CD4-positive, alpha-beta T cell treated with Interferon alpha-2 for 1 hour (primary cell): ENCODE measurements at regions not wholly inside any gene's neighbourhood (a gene's known extent, or its start where the extent isn't known, plus 50 kb on each side); places are given as distances from the start of the nearest gene placed in this dataset.
"Not testable (repeated sequence)": the region's sequence is repeated elsewhere in the genome, so short reads cannot be mapped to it uniquely, and the experiment has no call there.

Experiments
- DNase-seq, 2 donors: peaks; one replicate each; pipeline ENCODE4 v3.0.0-alpha.2; 2020 to 2022

DNA sequence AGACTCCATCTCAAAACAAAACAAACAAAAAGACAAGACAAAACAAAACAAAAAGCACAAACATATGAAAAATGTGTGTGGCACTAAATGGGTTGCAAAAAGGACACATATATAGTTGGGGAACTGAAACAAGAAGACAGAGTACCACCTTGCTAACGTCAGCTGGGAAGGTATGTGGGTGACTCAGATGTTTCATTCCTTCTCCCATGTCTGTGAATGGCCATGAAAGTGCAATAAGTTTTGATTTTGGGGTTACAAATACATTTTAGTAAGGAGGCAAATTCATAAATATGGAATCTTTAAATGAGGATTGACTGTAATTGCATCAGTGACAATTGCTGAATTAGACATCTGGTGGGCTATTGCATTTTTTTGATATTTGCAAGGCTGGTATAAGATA lies 81.6 kb upstream of the KLF4 start:
- no peak for DNase-seq

DNA sequence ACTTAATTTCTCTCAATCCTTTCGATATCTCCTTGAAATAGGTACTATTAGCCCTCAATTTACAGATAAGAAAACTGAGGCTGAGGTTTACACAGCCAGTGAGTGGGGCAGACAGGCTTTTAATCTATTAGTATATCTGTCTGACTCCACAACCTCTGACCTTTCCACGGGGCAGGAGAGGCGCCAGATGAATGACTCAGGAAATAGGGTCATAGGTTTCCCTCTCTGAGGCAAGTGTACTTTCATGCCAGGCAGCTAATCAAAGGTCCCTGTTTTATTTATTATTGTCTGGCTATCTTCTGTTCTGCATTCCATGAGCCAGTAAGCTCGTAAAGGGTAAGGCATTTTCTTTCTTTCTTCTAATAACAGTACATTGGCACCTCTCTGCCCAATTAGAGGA lies 79.6 kb upstream of the KLF4 start:
- no peak for DNase-seq

DNA sequence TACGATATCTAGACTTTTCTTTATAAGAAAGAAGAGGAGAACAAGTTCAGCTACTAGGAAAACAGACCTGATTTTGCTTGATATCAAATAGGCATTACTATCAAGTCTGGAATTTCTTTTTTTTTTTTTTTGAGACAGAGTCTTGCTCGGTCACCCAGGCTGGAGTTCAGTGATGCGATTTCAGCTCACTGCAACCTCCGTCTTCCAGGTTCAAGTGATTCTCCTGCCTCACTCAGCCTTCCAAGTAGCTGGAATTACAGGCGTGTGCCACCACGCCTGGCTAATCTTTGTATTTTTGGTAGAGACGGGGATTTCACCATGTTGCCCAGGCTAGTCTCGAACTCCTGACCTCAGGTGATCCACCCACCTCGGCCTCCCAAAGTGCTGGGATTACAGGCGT lies 78.8 kb upstream of the KLF4 start:
- not testable (repeated sequence) for DNase-seq

DNA sequence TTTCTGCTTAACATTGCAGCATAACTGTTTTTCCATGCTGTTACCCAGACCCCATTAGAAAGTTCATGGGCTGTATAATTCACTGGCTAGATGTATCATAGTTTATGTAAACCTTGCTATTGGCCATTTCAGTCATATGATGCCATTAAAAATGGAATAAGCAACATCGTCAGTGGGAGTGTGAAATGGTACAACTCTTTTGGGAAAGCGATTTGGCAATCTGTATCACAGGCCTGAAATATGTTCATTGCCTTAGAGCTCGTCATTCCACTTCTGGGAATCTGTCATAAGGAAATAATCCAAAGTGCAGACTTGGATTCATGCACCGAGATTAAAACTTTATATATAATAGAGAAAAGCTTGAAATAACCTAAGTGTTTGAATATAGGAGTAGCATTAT lies 77.9 kb upstream of the KLF4 start:
- DNase-seq, result no peak

DNA sequence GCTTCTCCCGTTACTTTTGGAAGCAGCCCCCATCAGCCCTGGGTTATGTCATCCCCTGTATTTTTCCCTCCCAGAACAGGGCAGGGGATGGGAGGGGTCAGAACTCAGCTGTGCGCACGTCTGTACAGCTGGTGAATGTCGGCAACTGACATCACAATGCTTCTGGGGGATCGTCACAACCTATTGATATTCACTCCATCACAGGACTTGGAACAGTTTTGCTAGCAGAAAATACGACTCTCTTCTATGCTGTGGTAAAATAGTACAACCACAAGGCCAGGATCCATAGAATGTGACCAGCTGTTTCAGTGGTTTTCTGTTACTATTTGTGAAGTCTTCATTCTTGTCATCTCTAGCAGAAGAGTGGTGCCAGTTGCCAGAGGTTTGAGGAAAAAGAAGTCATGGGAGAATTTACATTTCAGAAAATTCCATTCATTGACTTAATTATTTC lies 77.1 kb upstream of the KLF4 start:
- DNase-seq, result no peak

DNA sequence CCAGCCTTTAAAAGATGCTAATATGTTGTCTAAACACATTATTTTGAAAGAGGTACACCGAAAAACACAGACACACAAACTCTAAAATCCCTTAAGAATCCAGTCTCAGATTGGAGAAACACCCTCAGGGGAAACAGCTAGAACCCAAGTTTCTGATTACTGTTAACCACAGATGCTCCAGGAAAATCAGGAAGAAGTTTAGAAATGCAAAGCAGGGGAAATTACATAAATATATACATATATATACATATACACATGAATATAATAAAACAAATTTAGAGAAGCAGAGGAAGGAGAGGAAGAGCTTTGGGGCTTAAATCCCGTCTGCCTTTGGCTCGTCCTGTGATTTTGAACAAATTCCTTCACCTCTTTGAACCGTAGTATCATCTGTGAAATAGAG lies 73.2 kb upstream of the KLF4 start:
- DNase-seq, result no peak

DNA sequence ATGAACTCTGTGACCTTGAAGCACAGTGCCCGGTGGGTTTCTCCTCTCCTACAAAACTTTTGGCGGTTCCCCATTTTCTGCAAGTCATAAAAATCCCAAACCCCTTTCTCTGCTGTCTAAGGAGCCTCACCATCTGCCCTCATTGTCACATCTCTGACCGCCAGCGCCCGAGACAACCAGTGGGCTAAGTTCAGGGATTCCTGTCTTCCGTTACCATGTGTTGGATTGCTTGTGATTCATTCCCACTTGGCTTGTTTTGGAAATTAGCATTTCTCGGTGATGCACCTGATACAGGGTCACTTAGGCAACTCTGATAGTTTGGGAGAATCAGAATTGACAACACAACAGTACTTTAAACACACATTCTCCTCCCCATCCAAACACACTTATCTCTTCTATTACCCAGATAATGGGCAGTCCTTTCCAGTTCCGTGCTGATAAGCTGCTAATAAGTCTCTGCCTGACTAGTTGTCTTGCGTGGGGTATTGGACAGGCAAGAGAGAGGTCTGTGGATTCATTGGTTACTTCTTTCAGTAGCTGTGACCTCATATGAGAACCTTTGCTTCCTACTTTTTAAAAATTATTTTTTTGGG lies 70.0 kb upstream of the KLF4 start:
- no peak for DNase-seq

DNA sequence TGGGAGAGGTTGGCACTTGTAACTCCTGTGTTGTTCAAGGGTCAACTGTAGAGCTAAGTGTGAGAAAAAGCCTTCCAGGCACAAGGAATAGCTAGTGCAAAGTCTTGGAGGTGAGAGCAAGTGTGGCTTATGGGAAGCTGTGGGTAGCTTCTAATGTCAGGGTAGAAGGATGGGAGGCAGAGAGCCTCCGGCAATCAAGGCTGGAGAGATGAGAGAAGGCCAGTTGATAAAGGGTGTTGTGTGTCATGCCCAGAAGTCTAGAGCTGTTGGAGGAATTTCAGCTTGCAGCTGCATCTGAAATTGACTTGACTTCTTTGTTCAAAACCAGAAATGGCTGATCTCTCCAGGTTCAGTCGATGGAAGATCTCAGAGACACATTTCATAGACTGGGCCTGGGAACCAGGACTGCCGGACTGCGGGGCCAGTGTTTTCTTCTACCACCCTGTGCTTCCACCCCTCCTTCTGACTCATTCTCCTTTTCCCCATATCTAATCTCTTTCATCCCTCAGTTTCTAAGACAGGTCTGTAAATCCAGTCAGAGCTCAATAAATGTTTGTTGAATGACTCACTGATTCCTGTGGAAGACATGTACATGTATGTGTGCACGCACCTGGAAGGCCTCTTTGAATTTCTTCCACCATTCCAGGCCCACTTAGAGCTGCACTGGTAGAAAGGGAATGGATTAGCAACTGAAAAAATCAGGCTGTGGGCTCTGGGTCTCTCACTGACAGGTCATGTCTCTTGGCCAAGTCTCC lies 67.8 kb upstream of the KLF4 start:
- no peak for DNase-seq

DNA sequence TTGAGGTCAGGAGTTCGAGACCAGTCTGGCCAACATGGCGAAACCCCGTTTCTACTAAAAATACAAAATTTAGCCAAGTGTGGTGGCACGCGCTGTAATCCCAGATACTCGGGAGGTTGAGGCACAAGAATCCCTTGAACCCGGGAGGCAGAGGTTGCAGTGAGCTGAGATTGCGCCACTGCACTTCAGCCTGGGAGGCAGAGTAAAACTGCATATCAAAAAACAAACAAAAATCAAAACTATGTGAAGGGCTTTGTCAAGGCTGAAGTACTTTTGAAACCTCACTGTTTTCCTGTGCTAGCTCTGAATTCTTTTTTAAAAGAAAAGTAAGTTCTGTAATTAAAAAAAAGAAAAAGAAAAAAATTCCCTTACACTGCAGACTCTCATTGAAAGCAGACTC lies 65.1 kb upstream of the KLF4 start:
- DNase-seq, result no peak

DNA sequence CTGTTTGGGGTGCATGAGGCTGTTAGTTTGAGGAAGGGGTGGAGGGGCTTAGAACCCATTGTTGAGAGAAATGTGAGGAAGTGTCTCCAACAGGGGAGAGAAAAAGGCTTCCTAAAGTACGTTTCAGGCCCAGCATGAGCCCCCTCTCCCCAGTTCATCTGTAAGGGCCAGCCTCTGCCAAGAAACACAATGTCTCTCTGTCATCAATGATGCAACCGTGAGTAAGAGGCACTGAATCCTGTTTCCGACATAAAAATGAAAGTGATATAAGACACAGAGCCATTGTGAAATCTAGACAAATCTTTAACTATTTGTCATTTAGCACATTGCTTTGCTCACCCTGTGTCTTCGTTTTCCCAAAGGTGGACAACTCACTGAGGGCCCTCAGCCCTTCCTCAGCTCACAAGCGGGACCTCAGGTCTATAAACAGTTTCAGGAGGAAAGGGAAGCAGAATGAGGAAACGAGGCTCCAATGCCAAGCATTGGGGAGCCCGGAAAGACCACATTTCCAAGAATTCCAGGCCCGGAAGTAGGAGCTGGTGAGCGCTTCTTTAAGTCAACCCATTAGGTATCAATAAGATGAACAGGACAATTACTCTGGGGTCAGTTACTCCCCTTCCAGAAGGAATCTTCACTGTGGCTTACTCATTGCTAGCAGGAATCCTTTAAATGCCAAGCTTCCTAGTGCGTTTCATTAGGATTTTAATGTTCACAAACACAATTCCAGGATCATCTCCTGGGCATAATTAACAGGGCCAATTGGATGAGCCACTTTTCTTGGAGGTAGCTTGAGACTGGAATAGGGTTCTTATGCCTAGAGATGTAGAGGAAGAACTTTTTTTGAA lies 59.0 kb upstream of the KLF4 start:
- DNase-seq, result peak; percentile 3 to 45

DNA sequence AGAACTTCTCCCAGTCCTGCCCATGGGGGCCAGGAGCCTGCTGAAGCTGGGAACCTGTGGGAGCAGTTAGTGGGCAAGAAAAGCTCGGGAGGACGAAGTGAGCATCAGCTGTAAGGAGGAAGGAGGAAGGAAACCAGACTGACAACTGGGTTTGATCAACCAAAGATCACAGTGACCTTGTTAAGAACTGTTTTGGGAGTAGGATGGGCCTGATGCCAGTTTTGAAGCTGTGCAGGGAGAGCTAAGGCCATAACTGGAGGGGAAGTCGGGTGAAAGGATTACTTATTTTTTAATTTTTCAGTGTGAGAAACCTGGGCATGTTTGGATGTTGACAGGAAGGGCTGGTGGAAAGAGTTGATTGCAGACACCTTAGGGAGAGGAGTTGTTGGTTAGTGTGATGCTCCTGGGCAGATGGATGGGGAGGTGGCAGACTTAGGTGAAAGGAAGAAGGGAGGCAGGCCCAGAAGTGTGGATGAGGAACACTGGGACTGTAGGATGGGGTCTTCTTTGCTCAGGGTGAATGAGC lies 58.3 kb upstream of the KLF4 start:
- no peak for DNase-seq

DNA sequence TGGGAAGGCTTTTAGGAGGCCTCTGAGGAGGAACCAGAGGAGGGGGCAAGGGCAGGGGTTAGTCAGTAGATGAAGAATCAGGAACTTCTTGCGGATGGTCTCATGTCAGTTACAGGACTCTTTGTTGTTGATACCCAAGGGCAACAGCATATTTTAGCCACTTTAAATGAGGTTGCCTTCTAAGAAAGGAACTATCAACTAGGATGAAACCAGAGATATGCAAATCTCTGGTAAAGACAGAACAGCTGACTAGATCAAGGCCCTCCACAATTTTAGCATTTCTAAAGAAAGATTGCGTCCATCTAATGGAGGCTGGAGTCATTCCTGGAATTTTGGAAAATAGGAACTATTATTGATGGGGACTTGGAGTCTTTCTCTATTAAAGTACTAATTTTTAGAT lies 57.7 kb upstream of the KLF4 start:
- DNase-seq, result no peak

DNA sequence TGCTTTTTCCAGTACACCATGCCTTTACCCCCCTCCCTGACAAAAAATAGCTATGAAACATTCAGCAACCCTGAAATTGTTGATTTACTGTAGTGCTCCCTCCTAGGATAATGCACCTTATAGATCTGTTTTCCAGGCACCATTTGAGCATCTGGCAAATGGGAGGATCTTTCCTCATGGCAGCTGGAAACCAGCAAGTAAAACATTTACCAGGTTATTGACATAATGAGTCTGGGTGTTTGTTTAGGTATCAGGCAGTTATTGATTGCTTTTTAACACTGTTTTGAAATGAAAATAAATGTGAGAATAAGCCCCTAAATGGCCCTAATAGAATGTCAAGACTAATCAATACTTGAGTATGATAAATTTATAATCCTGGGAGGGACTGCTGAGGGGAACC lies 57.3 kb upstream of the KLF4 start:
- no peak for DNase-seq

DNA sequence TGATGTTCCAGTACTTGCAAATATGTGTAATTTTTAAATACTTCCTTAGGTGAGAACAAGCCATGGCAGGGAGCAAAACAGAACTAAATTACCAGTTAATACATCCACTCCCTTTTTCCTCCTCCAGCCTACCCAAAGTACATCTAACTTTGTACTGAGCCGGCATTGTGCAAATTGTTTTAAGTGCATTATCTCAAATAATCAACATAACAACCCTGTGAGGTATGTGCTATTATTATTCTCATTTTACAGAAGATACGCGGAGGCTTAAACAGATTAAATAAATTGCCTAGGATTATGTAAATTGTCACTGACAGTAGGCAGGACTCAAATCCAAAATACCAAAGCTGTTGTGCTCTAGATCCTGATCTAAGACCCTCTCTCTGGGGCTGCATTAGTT lies 55.5 kb upstream of the KLF4 start:
- no peak for DNase-seq

DNA sequence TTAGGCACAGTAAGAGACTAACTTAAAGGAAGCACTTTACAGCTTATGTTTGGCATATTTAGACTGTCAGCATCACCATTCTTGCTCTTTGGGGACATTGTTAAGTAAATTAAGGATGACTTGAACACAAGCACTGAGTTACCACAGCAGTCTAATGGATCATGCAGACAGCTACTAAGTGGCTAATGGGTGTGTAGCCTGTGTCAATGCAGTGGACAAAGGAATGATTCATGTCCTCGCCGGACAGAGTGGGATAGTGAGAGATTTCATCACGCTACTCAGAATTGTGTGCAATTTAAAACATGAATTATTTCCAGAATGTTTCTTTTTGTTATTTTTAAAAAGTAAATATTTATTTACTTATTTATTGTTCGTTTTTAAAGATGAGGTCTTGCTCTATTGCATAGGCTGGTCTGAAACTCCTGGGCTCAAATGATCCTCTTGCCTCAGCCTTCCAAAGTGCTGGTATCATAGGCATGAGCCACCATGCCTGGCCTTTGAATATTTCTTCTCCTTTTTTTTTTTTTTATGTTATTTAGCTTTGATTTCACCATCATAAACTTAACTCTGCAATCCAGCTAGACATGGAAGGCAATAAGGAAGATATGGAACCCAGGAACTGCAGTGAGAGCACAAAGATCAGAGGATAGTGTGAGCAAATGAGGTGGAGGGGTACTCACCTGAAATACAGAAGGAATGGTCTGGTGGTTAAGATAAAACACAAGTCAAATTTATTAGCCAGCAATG lies 53.0 kb upstream of the KLF4 start:
- DNase-seq, result no peak

DNA sequence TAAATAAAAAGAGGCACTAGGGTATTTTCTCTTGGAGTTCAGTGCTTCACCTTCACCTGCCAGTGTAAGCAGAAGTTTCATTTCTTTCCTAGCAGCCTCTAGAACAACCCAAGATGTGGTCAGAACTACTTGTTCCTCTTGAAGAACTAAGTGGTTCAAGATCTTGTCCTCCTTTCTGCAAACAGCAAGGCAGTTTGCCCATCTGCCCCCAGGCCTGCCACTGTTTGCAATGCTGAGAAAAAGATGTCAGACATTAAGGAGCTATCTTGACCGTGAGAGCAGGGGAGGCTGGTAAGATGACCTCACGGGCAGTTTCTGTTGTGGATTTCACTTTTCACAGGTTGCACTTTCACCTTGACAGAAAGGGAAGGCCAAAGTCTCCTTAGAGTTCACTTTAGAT lies 52.0 kb upstream of the KLF4 start:
- DNase-seq, result no peak

DNA sequence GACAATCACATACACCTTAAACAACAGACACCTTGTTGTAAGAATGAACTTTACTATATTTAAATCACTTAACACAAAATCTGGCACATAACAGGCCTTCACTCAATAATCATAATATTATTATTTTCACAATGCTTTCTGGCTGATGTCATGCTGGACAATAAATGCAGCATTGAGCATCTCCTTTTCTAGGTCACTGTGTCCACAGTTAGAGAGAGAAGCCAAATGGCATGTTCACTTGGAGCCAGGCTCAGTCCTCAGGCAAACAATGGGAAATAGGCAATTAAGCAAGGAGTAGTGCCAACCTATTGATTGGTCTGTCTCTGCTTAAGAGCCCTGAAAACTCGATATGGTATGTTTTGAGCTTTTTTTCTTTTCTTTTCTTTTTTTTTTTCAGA lies 50.6 kb upstream of the KLF4 start:
- no peak for DNase-seq

DNA sequence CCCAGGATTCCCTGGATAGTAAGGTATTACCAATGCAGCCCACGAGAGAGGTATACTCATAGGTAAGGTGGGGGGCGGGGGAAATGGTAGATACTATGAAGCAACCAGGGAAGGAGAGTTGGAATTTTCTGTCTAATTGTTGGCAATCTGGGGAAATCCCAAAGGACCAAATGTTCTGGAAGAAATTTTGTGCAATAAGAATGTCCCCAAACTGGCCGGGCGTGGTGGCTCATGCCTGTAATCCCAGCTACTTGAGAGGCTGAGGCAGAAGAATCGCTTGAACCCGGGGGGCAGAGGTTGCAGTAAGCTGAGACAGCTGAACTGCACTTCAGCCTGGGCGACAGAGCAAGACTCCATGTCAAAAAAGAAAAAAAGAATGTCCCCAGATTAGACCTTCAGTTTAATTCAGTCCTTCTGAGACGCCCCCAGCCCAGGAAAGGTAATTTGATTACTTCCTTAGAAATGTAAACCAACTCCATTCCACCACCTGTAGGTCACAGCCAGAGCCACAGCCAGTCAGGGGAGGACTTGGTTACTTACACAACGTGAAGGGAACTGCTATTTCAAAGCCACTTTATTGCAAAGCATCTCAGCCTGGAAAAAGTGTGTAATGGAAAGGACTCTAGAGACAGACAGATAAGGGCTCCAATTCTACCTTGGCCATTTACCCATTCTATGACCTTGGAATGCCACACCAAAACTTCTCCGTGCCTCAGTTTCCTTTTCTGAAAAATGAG lies 50.0 kb upstream of the KLF4 start:
- DNase-seq, result no peak
